SU-DHL-6 (cell line): ENCODE measurements at regions not wholly inside any gene's neighbourhood (a gene's known extent, or its start where the extent isn't known, plus 50 kb on each side); places are given as distances from the start of the nearest gene placed in this dataset.

Experiments used
- H2AFZ ChIP-seq: fragments of 200-600 bp; sonication (generic); 2 replicates; pipeline ENCODE4 v1.6.1; 2014; ENCODE audit warnings: low read depth, mild to moderate bottlenecking, moderate library complexity, mixed read lengths, antibody characterized with exemption, low read length; ENCODE audit not compliant: severe bottlenecking
- H3F3A ChIP-seq: fragments of 200-600 bp; shearing (Covaris generic); 2 replicates; pipeline ENCODE4 v1.6.0; 2016; ENCODE audit warnings: antibody characterized with exemption, mild to moderate bottlenecking; ENCODE audit not compliant: insufficient read depth
- H3K27ac ChIP-seq: fragments of 200-600 bp; sonication (generic); 2 replicates; pipeline ENCODE4 v1.5.1; 2016; ENCODE audit warnings: low read depth, mild to moderate bottlenecking, low read length, moderate library complexity, mixed read lengths
- H3K27me3 ChIP-seq: fragments of 200-600 bp; sonication (generic), shearing (Covaris generic); 2 replicates; pipeline ENCODE4 v1.6.0; 2014; ENCODE audit warnings: mild to moderate bottlenecking, low read length
- H3K36me3 ChIP-seq: fragments of 200-600 bp; sonication (generic); 2 replicates; pipeline ENCODE4 v1.6.1; 2014; ENCODE audit warnings: mild to moderate bottlenecking, low read length, mixed read lengths
- H3K4me2 ChIP-seq: fragments of 300-600, 200-600 bp; shearing (Covaris generic), sonication (generic); 2 replicates; pipeline ENCODE4 v1.6.0; 2014; ENCODE audit warnings: low read length, low read depth, mild to moderate bottlenecking; ENCODE audit not compliant: poor library complexity, severe bottlenecking
- H3K4me3 ChIP-seq: fragments of 200-600 bp; sonication (generic); 2 replicates; pipeline ENCODE4 v1.5.1; 2014; ENCODE audit warnings: antibody characterized with exemption, low read length, mild to moderate bottlenecking, mixed read lengths; ENCODE audit not compliant: insufficient read depth, poor library complexity, severe bottlenecking
- H3K79me2 ChIP-seq: fragments of 200-600 bp; sonication (generic); 2 replicates; pipeline ENCODE4 v1.6.1; 2014; ENCODE audit warnings: mild to moderate bottlenecking, low read length, moderate library complexity; ENCODE audit not compliant: insufficient read depth
- H3K9ac ChIP-seq: fragments of 200-600 bp; sonication (generic); 2 replicates; pipeline ENCODE4 v1.7.0; 2014; ENCODE audit warnings: mild to moderate bottlenecking, low read length
- H3K9me2 ChIP-seq: fragments of 200-600 bp; sonication (generic); replicated peaks from 2 replicates; pipeline ENCODE4 v1.6.1; 2014; ENCODE audit warnings: low read length; ENCODE audit not compliant: insufficient read depth
- H3K9me3 ChIP-seq: fragments of 200-600 bp; sonication (generic); 2 replicates; pipeline ENCODE4 v1.6.1; 2014; ENCODE audit warnings: low read length, mixed read lengths; ENCODE audit not compliant: insufficient read depth
- H4K20me1 ChIP-seq: fragments of 200-600 bp; sonication (generic); 2 replicates; pipeline ENCODE4 v1.6.1; 2014; ENCODE audit warnings: low read depth, mild to moderate bottlenecking, antibody characterized with exemption, low read length, moderate library complexity, mixed read lengths
- CTCF ChIP-seq: fragments of 200-600 bp; sonication (generic); IDR thresholded peaks from one replicate; pipeline ENCODE4 v1.5.1; 2017; ENCODE audit warnings: antibody characterized with exemption, mild to moderate bottlenecking, low read length, moderate library complexity; ENCODE audit not compliant: insufficient read depth, poor library complexity, severe bottlenecking
- EZH2phosphoT487 ChIP-seq: fragments of 200-600 bp; sonication (generic), shearing (Covaris generic); conservative IDR thresholded peaks from 2 replicates; pipeline ENCODE4 v1.6.1; 2018; ENCODE audit warnings: mild to moderate bottlenecking, antibody characterized with exemption, low read length, moderate library complexity, mixed read lengths

DNA sequence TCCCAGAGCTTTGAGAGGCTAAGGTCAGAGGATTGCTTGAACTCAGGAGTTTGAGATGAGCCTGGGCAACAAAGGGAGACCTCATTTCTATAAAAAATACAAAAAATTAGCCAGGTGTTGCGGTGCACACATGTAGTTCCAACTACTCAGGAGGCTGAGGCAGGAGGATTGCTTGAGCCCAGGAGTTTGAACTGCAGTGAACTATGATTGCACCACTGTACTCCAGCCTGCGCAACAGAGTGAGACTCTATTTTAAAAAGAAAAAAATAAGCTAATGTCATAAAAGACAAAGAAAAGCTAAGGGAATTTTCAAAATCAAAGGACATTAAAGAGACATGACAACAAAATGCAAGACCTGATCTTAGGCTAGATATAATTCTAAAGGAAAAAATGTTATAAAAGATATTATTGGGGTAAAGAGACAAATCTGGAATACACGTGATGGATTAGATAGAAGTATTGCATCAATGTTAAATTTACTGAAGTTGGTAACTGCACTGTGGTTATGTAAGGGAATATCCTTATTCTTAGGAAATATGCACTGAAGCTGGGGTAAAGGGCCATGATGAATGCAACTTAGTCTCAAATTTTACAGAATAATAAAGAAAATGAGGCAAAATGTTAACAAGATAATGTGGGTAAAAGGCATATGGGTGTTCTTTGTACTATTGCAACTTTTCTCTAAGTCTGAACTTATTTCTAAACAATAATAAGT is 75.2 kb downstream of the SPRY1 start:
- Histone ChIP-seq H4K20me1 (no peaks in the 10 kb centered on the region), H3K4me3 (no peak overlapping the region), H3K36me3 (no peaks in the 10 kb centered on the region), H3K9ac (no peak overlapping the region), H3K27ac (no peak overlapping the region), H3K79me2 (no peaks in the 10 kb centered on the region), H3K4me2 (no peak overlapping the region), H3K27me3 (no peaks in the 10 kb centered on the region), H3F3A (no peaks in the 10 kb centered on the region), H2AFZ (no peak overlapping the region), H3K9me2 (no peaks in the 10 kb centered on the region), H3K9me3 (no peaks in the 10 kb centered on the region)
- TF ChIP-seq EZH2phosphoT487 (no peak), CTCF (no peak)

DNA sequence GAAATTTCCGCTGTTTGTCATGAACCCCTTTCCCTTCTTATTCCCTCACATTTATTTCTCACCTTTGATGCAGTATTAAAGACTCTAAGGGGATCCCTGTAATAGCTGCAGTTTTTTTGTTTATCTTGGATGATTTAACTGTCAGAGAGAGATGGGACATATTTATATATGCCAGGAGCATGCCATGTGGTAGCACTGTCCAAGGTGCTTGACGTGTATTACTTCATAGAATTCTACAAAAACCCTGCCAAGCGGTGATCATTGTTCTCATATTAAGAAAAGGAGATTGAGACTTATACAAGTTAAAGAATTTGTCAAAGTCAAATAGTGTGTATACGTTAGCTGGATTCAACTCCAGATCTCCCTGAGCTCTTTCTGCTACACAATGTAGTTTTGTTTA is 78.2 kb downstream of the SPRY1 start:
- no peaks in the 10 kb centered on the region for H3K36me3 ChIP-seq
- no peaks in the 10 kb centered on the region for H3K27me3 ChIP-seq
- no peak overlapping the region for H3K4me2 ChIP-seq
- H2AFZ ChIP-seq: no peak overlapping the region
- H3F3A ChIP-seq: no peaks in the 10 kb centered on the region
- H3K27ac ChIP-seq: no peak overlapping the region
- no peaks in the 10 kb centered on the region for H3K79me2 ChIP-seq
- no peaks in the 10 kb centered on the region for H3K9me3 ChIP-seq
- H3K9me2 ChIP-seq: no peaks in the 10 kb centered on the region
- H4K20me1 ChIP-seq: no peaks in the 10 kb centered on the region
- H3K4me3 ChIP-seq: no peak overlapping the region
- no peak overlapping the region for H3K9ac ChIP-seq
- TF ChIP-seq EZH2phosphoT487 (no peak), CTCF (no peak)

GRCh38 chr4:123476089-123476488 is 79.5 kb downstream of the SPRY1 start:
- no peak overlapping the region for H3K27ac ChIP-seq
- H3K36me3 ChIP-seq: no peaks in the 10 kb centered on the region
- H3K9me3 ChIP-seq: no peaks in the 10 kb centered on the region
- H4K20me1 ChIP-seq: no peaks in the 10 kb centered on the region
- H3F3A ChIP-seq: no peaks in the 10 kb centered on the region
- no peak for TF ChIP-seq EZH2phosphoT487
- TF ChIP-seq CTCF: no peak
- no peak overlapping the region for H3K4me3 ChIP-seq
- no peak overlapping the region for H2AFZ ChIP-seq
- H3K9ac ChIP-seq: no peak overlapping the region
- no peaks in the 10 kb centered on the region for H3K9me2 ChIP-seq
- H3K27me3 ChIP-seq: no peaks in the 10 kb centered on the region
- no peak overlapping the region for H3K4me2 ChIP-seq
- H3K79me2 ChIP-seq: no peaks in the 10 kb centered on the region
